OCI-LY1 (cell line): ENCODE measurements at regions not wholly inside any gene's neighbourhood (a gene's known extent, or its start where the extent isn't known, plus 50 kb on each side); places are given as distances from the start of the nearest gene placed in this dataset.

ENCODE experiments used
- EZH2 ChIP-seq: fragments of 200-600 bp; sonication (generic), shearing (Covaris generic); IDR thresholded peaks from 2 replicates; pipeline ENCODE4 v1.8.0; 2017; ENCODE audit warnings: borderline replicate concordance, mixed run types, mild to moderate bottlenecking, antibody characterized with exemption, low read length, moderate library complexity, mixed read lengths
- TF ChIP-seq, protein P1 (sequence below): fragments of 200-600 bp; sonication (generic), shearing (Covaris generic); IDR thresholded peaks from 2 replicates; pipeline ENCODE4 v1.5.1; 2017; ENCODE audit warnings: mild to moderate bottlenecking, antibody characterized with exemption, low read length, moderate library complexity, mixed read lengths

DNA sequence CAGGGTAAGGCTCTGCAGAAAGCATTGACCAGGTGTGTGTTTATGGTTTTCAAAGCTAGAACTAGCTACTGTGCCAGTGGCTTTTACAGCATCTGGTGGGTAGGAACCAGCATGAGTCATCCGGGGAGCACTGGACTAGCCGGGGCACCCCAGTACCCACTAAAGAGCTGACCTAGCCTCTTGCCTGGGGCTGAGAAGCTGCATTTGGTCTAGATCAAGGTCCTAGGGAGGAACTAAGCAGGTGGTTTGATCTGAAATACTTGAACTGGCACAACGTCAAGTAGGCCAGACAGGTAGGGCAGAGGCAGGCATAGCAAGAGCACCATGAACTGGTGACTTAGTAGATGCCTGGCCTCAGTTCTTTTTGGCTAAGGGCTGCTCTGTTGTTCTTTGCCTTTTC lies 109.8 kb upstream of the PTPRK start:
- TF ChIP-seq, protein P1, sequence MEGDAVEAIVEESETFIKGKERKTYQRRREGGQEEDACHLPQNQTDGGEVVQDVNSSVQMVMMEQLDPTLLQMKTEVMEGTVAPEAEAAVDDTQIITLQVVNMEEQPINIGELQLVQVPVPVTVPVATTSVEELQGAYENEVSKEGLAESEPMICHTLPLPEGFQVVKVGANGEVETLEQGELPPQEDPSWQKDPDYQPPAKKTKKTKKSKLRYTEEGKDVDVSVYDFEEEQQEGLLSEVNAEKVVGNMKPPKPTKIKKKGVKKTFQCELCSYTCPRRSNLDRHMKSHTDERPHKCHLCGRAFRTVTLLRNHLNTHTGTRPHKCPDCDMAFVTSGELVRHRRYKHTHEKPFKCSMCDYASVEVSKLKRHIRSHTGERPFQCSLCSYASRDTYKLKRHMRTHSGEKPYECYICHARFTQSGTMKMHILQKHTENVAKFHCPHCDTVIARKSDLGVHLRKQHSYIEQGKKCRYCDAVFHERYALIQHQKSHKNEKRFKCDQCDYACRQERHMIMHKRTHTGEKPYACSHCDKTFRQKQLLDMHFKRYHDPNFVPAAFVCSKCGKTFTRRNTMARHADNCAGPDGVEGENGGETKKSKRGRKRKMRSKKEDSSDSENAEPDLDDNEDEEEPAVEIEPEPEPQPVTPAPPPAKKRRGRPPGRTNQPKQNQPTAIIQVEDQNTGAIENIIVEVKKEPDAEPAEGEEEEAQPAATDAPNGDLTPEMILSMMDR = no peak
- no peak for TF ChIP-seq EZH2
